Right lobe of liver (tissue), 6 donors: ENCODE measurements at regions not wholly inside any gene's neighbourhood (a gene's known extent, or its start where the extent isn't known, plus 50 kb on each side); places are given as distances from the start of the nearest gene placed in this dataset.

ENCODE experiments used
- ATAC-seq, 4 donors: fragments of 200-7000 bp; cut with Tn5 transposase; one replicate each; pipeline ENCODE4 v1.9.1; 2020; ENCODE audit warnings: mild to moderate bottlenecking in 4 of 4, moderate library complexity in 4 of 4
- DNase-seq, 3 donors: peaks; one replicate each; pipeline ENCODE4 v3.0.0-alpha.2; 2020
- H3K27ac ChIP-seq, 3 donors: fragments of 200-600 bp; one replicate each; pipeline ENCODE4 v1.8.0; 2022
- H3K27me3 ChIP-seq, 2 donors: fragments of 200-600 bp; one replicate each; pipeline ENCODE4 v1.8.0; 2022
- H3K36me3 ChIP-seq, 4 donors: fragments of 200-600 bp; sonication (generic) in 1 of 4; one replicate each; pipeline versions ENCODE4 v1.5.1 to v1.8.0; 2017 to 2022; ENCODE audit warnings: control low read depth in 1 of 4
- H3K4me1 ChIP-seq, 4 donors: fragments of 200-600 bp; sonication (generic) in 1 of 4; one replicate each; pipeline versions ENCODE4 v1.5.1 to v1.8.0; 2017 to 2022; ENCODE audit warnings: control low read depth in 1 of 4
- H3K4me3 ChIP-seq, 3 donors: fragments of 200-600 bp; one replicate each; pipeline ENCODE4 v1.8.0; 2022
- H3K9me3 ChIP-seq, 4 donors: fragments of 200-600 bp; sonication (generic) in 1 of 4; one replicate each; pipeline versions ENCODE4 v1.5.1 to v1.8.0; 2017 to 2022; ENCODE audit warnings: control low read depth in 1 of 4
- CTCF ChIP-seq, 4 donors: fragments of 200-600 bp in 3 of 4; fragments of 450-650 bp in 1 of 4; IDR thresholded peaks; one replicate each; pipeline versions ENCODE4 v1.5.1 to v1.8.0; 2016 to 2022; ENCODE audit warnings: antibody characterized with exemption in 4 of 4, mild to moderate bottlenecking in 2 of 4
- POLR2A ChIP-seq: fragments of 450-650 bp; IDR thresholded peaks from one replicate; pipeline ENCODE4 v1.6.1; 2017; ENCODE audit warnings: antibody characterized with exemption, mild to moderate bottlenecking
- WGBS: methylation state at CpG from one replicate; pipeline ENCODE4 v1.1.6; 2018; ENCODE audit warnings: low coverage, low lambda C conversion rate; ENCODE audit not compliant: insufficient coverage; ENCODE audit errors: missing lambda C conversion rate; 5-methylcytosine and 5-hydroxymethylcytosine counted together
- intact Hi-C, 2 donors: fragments of 100-400 bp; cut with DNase I; formaldehyde crosslinking; loops; one replicate each; pipeline versions ENCODE4 v1.11.2 to v1.14.1; 2022
- donor health status: DM: no; HTN: yes; CAD: no.
- donor health status: DM: no; HTN: no; CAD: no.
- donor health status: DM: no; HTN: no; CAD: no.
- donor health status: DM: no; HTN: yes; CAD: no.
- donor health status: DM: no; HTN: yes; CAD: no.

- no peak for TF ChIP-seq CTCF (IDR thresholded peaks at IDR 0.05)
- no peak for TF ChIP-seq POLR2A
- no peaks in the 10 kb centered on the region for H3K27me3 ChIP-seq
- WGBS = 90% methylated on average over 1 of the region's 5 CpGs
- H3K4me1 ChIP-seq = no peaks in the 10 kb centered on the region
- H3K4me3 ChIP-seq = no peak overlapping the region
- H3K27ac ChIP-seq = no peak overlapping the region
- H3K36me3 ChIP-seq = no peaks in the 10 kb centered on the region
- no peaks in the 10 kb centered on the region for H3K9me3 ChIP-seq
- intact Hi-C loops = no loop called here
- no peak for DNase-seq
- ATAC-seq = no peak
Measured at GRCh38 chr20:19113343-19113930, 99.0 kb upstream of the SLC24A3 start.

GRCh38 chr20:19114410-19114809 is 98.0 kb upstream of the SLC24A3 start:
- H3K4me1 ChIP-seq = no peaks in the 10 kb centered on the region
- ATAC-seq = no peak
- DNase-seq = no peak
- H3K27me3 ChIP-seq = no peaks in the 10 kb centered on the region
- TF ChIP-seq POLR2A (no peak), CTCF (IDR thresholded peaks at IDR 0.05) (no peak)
- intact Hi-C loops = no loop called here
- no peak overlapping the region for H3K4me3 ChIP-seq
- H3K9me3 ChIP-seq = no peaks in the 10 kb centered on the region
- WGBS = 76% methylated on average over 2 of the region's 2 CpGs
- H3K27ac ChIP-seq = no peak overlapping the region
- H3K36me3 ChIP-seq = no peaks in the 10 kb centered on the region

GRCh38 chr20:19115581-19115980 is 96.9 kb upstream of the SLC24A3 start:
- DNase-seq = no peak
- no peak for TF ChIP-seq CTCF (IDR thresholded peaks at IDR 0.05)
- TF ChIP-seq POLR2A = no peak
- ATAC-seq = no peak
- no peak overlapping the region for H3K4me3 ChIP-seq
- intact Hi-C loops = no loop called here
- H3K27me3 ChIP-seq = no peaks in the 10 kb centered on the region
- no peak overlapping the region for H3K27ac ChIP-seq
- H3K9me3 ChIP-seq = no peaks in the 10 kb centered on the region
- WGBS = 96% methylated on average over 6 of the region's 6 CpGs
- H3K36me3 ChIP-seq = no peaks in the 10 kb centered on the region
- H3K4me1 ChIP-seq = no peaks in the 10 kb centered on the region

- no peak overlapping the region for H3K27ac ChIP-seq
- WGBS = 57% methylated on average over 4 of the region's 9 CpGs
- H3K36me3 ChIP-seq = no peaks in the 10 kb centered on the region
- no peak overlapping the region for H3K4me3 ChIP-seq
- no peaks in the 10 kb centered on the region for H3K9me3 ChIP-seq
- intact Hi-C loops = no loop called here
- no peak for TF ChIP-seq CTCF (IDR thresholded peaks at IDR 0.05)
- no peak for TF ChIP-seq POLR2A
- no peaks in the 10 kb centered on the region for H3K4me1 ChIP-seq
- H3K27me3 ChIP-seq = no peaks in the 10 kb centered on the region
- DNase-seq (no peak), ATAC-seq (no peak)
Measured at GRCh38 chr20:19120011-19120410, 92.4 kb upstream of the SLC24A3 start.

GRCh38 chr20:19120569-19120968 is 91.9 kb upstream of the SLC24A3 start:
- Histone ChIP-seq H3K36me3 (no peaks in the 10 kb centered on the region), H3K4me1 (no peaks in the 10 kb centered on the region), H3K27me3 (no peaks in the 10 kb centered on the region), H3K27ac (no peak overlapping the region), H3K4me3 (no peak overlapping the region), H3K9me3 (no peaks in the 10 kb centered on the region)
- DNase-seq = no peak
- ATAC-seq = no peak
- TF ChIP-seq POLR2A = no peak
- TF ChIP-seq CTCF (IDR thresholded peaks at IDR 0.05) = no peak
- 50% methylated on average over 4 of the region's 4 CpGs for WGBS
- intact Hi-C loops = no loop called here
